Sigmoid colon (tissue), 6 donors: ENCODE measurements at regions not wholly inside any gene's neighbourhood (a gene's known extent, or its start where the extent isn't known, plus 50 kb on each side); places are given as distances from the start of the nearest gene placed in this dataset.

ENCODE experiments used
- DNase-seq: peaks from one replicate; pipeline ENCODE4 v3.0.0-alpha.2; 2019
- H3K27ac ChIP-seq, 4 donors: fragments of 200-600 bp; sonication (generic); one replicate each; pipeline ENCODE4 v1.5.1; 2016 to 2019; ENCODE audit warnings: mild to moderate bottlenecking in 1 of 4
- H3K27me3 ChIP-seq, 3 donors: fragments of 200-600 bp; sonication (generic); one replicate each; pipeline ENCODE4 v1.5.1; 2019; ENCODE audit warnings: mild to moderate bottlenecking in 1 of 3
- H3K36me3 ChIP-seq, 4 donors: fragments of 200-600 bp; sonication (generic); one replicate each; pipeline ENCODE4 v1.5.1; 2016 to 2019
- H3K4me1 ChIP-seq, 4 donors: fragments of 200-600 bp; sonication (generic); one replicate each; pipeline ENCODE4 v1.5.1; 2017 to 2019
- H3K4me3 ChIP-seq, 4 donors: fragments of 200-600 bp; sonication (generic); one replicate each; pipeline ENCODE4 v1.5.1; 2017 to 2019; ENCODE audit warnings: mild to moderate bottlenecking in 2 of 4, moderate library complexity in 1 of 4
- H3K9me3 ChIP-seq, 4 donors: fragments of 200-600 bp in 3 of 4; sonication (generic) in 3 of 4; one replicate each; pipeline versions ENCODE4 v1.5.1 to v1.6.1; 2013 to 2019
- POLR2AphosphoS5 ChIP-seq, 4 donors: sonication (generic); formaldehyde crosslinking; IDR thresholded peaks; one replicate each; pipeline ENCODE4 v1.6.1; 2017; ENCODE audit warnings: antibody characterized with exemption in 4 of 4
- whole genome bisulfite sequencing, 2 donors: extraction: QIAGEN DNeasy Blood & Tissue Kit; methylation state at CpG; one replicate each; pipeline ENCODE4 v1.1.7; 2013; 5-methylcytosine and 5-hydroxymethylcytosine counted together
- intact Hi-C: fragments of 100-400 bp; cut with DNase I; formaldehyde crosslinking; loops from one replicate; pipeline ENCODE4 v1.15.1; 2023
- donor health status: healthy with polysubstance abuse.
- donor health status: healthy.

DNA sequence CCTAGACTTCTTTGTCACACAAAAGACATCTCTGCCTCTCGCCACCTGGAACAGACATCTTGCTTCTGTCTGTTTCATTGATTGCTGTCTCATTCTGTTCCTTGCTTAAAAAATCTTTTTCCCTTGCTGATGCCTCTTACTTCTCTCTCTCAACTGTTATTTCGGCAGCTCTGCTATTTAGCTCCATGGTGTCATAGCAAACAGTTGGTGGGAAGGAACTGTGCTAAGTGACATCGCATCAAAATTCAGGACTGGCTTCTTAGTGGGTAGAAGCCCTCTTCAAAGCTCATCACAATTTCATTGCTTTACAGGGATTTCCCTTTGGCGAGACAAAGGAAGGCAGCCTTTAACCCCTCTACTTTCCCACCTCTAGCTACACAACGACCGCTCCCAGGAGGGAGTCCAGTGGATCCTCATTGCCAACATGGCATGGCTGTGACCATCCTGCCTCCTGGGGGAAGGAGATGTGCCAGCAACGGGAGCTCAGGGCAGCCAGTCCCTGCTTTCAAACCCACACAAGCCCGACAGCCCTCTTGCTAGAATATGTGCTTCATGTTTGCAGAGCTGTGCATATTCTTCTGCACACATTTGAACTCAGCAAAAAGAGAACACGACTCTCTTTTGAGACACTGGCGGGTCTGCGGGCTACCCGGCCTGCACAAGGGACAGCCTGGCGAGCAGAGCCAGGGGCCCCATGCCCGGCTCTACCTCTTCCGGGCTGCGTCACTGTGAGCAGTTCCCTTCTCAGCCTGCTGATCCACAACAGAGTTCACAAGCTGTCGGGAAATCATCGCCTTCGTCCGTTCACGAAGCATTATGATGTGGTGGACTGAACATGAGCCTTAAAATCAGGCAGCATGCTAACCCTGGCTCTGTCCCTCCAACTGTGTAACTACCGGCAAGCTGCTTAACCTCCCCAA, 51.1 kb upstream of the JAM3 start:
- no peaks in the 10 kb centered on the region for H3K27me3 ChIP-seq
- no peaks in the 10 kb centered on the region for H3K9me3 ChIP-seq
- no peak for DNase-seq
- H3K4me3 ChIP-seq = no peak overlapping the region
- 84 to 86% methylated on average over 22 of the region's 22 CpGs for WGBS, 2 donors
- peaks cover 0 to 13% (median 9%) of the 10 kb centered on the region in 4 donors for H3K4me1 ChIP-seq
- intact Hi-C loops = no loop called here
- H3K36me3 ChIP-seq = no peaks in the 10 kb centered on the region
- no peak overlapping the region for H3K27ac ChIP-seq
- TF ChIP-seq POLR2AphosphoS5 (IDR thresholded peaks at IDR 0.05) = no peak
